SK-N-SH (cell line): ENCODE measurements at regions not wholly inside any gene's neighbourhood (a gene's known extent, or its start where the extent isn't known, plus 50 kb on each side); places are given as distances from the start of the nearest gene placed in this dataset.

Source experiments
- CTCF ChIA-PET: fragments of 300-600, 350-600 bp; formaldehyde crosslinking; extraction: SDS; loops from one replicate; lab custom pipeline; 2021; lab: Yijun Ruan, JAX
- POLR2A ChIA-PET: fragments of 350-600 bp; sonication (Branson Sonifier 250); formaldehyde crosslinking; extraction: SDS; loops from one replicate; lab custom pipeline; 2020; ENCODE audit warnings: antibody characterized with exemption, inconsistent platforms; lab: Yijun Ruan, JAX
- DNase-seq: peaks from one replicate; pipeline ENCODE4 v3.0.0; 2012
- H2AFZ ChIP-seq: fragments of 200-600 bp; sonication (generic); 2 replicates; pipeline ENCODE4 v1.8.1; 2016; ENCODE audit warnings: antibody characterized with exemption, mild to moderate bottlenecking, low read depth
- H3F3A ChIP-seq: fragments of 200-600 bp; sonication (generic); replicated peaks from 2 replicates; pipeline ENCODE3; 2016; ENCODE audit warnings: antibody characterized with exemption, mild to moderate bottlenecking; ENCODE audit not compliant: insufficient read depth
- H3K27ac ChIP-seq, 2 experiments: fragments of 200-500 bp in 1 of 2; fragments of 200-600 bp in 1 of 2; sonication (Bioruptor generic) in 1 of 2; sonication (generic), shearing (Covaris generic) in 1 of 2; 2 replicates each; pipeline versions ENCODE4 v1.5.1 to v1.6.1; 2014 to 2016; ENCODE audit warnings: low read depth in 2 of 2, inconsistent platforms in 1 of 2, low read length in 1 of 2, mild to moderate bottlenecking in 1 of 2, mixed read lengths in 1 of 2
- H3K27me3 ChIP-seq: fragments of 200-600 bp; sonication (generic), shearing (Covaris generic); 2 replicates; pipeline ENCODE4 v1.6.1; 2016; ENCODE audit warnings: mixed run types; ENCODE audit not compliant: insufficient read depth
- H3K36me3 ChIP-seq, 2 experiments: fragments of 200-500 bp in 1 of 2; fragments of 200-600 bp in 1 of 2; sonication (Bioruptor generic) in 1 of 2; sonication (generic) in 1 of 2; replicated peaks in 1 of 2; 2 replicates each; pipeline versions ENCODE3 to v1.5.1; 2014 to 2016; ENCODE audit warnings: low read length in 1 of 2, mild to moderate bottlenecking in 1 of 2; ENCODE audit not compliant: insufficient read depth in 2 of 2, control insufficient read depth in 1 of 2
- H3K4me1 ChIP-seq, 2 experiments: fragments of 200-500 bp in 1 of 2; fragments of 200-600 bp in 1 of 2; sonication (Bioruptor generic) in 1 of 2; sonication (generic), shearing (Covaris generic) in 1 of 2; 2 replicates each; pipeline versions ENCODE4 v1.5.1 to v1.6.1; 2014 to 2016; ENCODE audit warnings: low read depth in 1 of 2, low read length in 1 of 2, mixed run types in 1 of 2; ENCODE audit not compliant: insufficient read depth in 2 of 2, control insufficient read depth in 1 of 2
- H3K4me2 ChIP-seq: fragments of 200-600 bp; sonication (generic), shearing (Covaris generic); 2 replicates; pipeline ENCODE4 v1.6.1; 2017; ENCODE audit warnings: mixed run types
- H3K4me3 ChIP-seq, 2 experiments: fragments of 200-500 bp in 1 of 2; fragments of 200-600 bp in 1 of 2; sonication (Bioruptor generic) in 1 of 2; sonication (generic), shearing (Covaris generic) in 1 of 2; 2 replicates each; pipeline versions ENCODE4 v1.5.1 to v1.8.1; 2014 to 2016; ENCODE audit warnings: low read depth in 2 of 2, inconsistent platforms in 1 of 2, low read length in 1 of 2, mild to moderate bottlenecking in 1 of 2, mixed read lengths in 1 of 2, moderate library complexity in 1 of 2
- H3K79me2 ChIP-seq: fragments of 200-600 bp; sonication (generic); 2 replicates; pipeline ENCODE4 v1.8.1; 2017; ENCODE audit warnings: mild to moderate bottlenecking; ENCODE audit not compliant: insufficient read depth
- H3K9ac ChIP-seq: fragments of 200-600 bp; sonication (generic); 2 replicates; pipeline ENCODE4 v1.6.1; 2017; ENCODE audit warnings: mixed run types
- H3K9me2 ChIP-seq: fragments of 200-600 bp; sonication (generic); 2 replicates; pipeline ENCODE4 v1.6.1; 2017; ENCODE audit warnings: mixed run types
- H3K9me3 ChIP-seq: fragments of 200-600 bp; sonication (generic); 2 replicates; pipeline ENCODE4 v1.6.1; 2017; ENCODE audit warnings: mixed run types, mild to moderate bottlenecking, moderate library complexity
- H4K20me1 ChIP-seq: fragments of 200-600 bp; sonication (generic); 2 replicates; pipeline ENCODE4 v1.6.1; 2017; ENCODE audit warnings: mild to moderate bottlenecking, mixed run types; ENCODE audit not compliant: insufficient read depth
- CTCF ChIP-seq: fragments of 200-600 bp; sonication (generic); IDR thresholded peaks from 2 replicates; pipeline ENCODE4 v1.6.1; 2017; ENCODE audit warnings: antibody characterized with exemption, mild to moderate bottlenecking, moderate library complexity
- ELF1 ChIP-seq: IDR thresholded peaks from 2 replicates; pipeline ENCODE4 v1.4.0; 2012
- EZH2phosphoT487 ChIP-seq: fragments of 200-600 bp; sonication (generic); IDR thresholded peaks from 2 replicates; pipeline ENCODE4 v1.6.1; 2017; ENCODE audit warnings: low read depth, mixed run types, mild to moderate bottlenecking, antibody characterized with exemption, moderate library complexity, borderline replicate concordance
- FOSL2 ChIP-seq: IDR thresholded peaks from 2 replicates; pipeline ENCODE4 v1.4.0; 2012; ENCODE audit warnings: low read depth, mild to moderate bottlenecking, moderate library complexity, borderline replicate concordance
- FOXM1 ChIP-seq: IDR thresholded peaks from 2 replicates; pipeline ENCODE4 v1.4.0; 2012; ENCODE audit warnings: low read depth, mild to moderate bottlenecking
- GABPA ChIP-seq: IDR thresholded peaks from 2 replicates; pipeline ENCODE4 v1.4.0; 2012; ENCODE audit warnings: low read depth, mild to moderate bottlenecking
- GATA2 ChIP-seq: sonication (generic); formaldehyde crosslinking; IDR thresholded peaks from 2 replicates; pipeline ENCODE4 v1.5.0; 2020; ENCODE audit warnings: mild to moderate bottlenecking, missing genetic modification reagents
- JUND ChIP-seq: IDR thresholded peaks from 2 replicates; pipeline ENCODE4 v1.4.0; 2012
- NFIC ChIP-seq: IDR thresholded peaks from 2 replicates; pipeline ENCODE4 v1.4.0; 2012; ENCODE audit warnings: borderline replicate concordance
- NRF1 ChIP-seq: IDR thresholded peaks from 2 replicates; pipeline ENCODE4 v1.6.1; 2012; ENCODE audit warnings: low read depth, mild to moderate bottlenecking, low read length
- POLR2AphosphoS5 ChIP-seq: IDR thresholded peaks from 2 replicates; pipeline ENCODE4 v1.6.1; 2012; ENCODE audit warnings: low read depth, low read length
- RCOR1 ChIP-seq: fragments of 150-350 bp; IDR thresholded peaks from 2 replicates; pipeline ENCODE4 v1.6.1; 2017; ENCODE audit warnings: antibody characterized with exemption, low read length
- RXRA ChIP-seq: IDR thresholded peaks from 2 replicates; pipeline ENCODE4 v1.4.0; 2012; ENCODE audit warnings: low read depth, mild to moderate bottlenecking, borderline replicate concordance
- TAF1 ChIP-seq: IDR thresholded peaks from 2 replicates; pipeline ENCODE4 v1.6.1; 2012; ENCODE audit warnings: low read depth, mild to moderate bottlenecking, low read length, moderate library complexity, borderline replicate concordance
- TEAD4 ChIP-seq: IDR thresholded peaks from 2 replicates; pipeline ENCODE4 v1.4.0; 2012; ENCODE audit warnings: mild to moderate bottlenecking, borderline replicate concordance; ENCODE audit not compliant: insufficient read depth
- USF1 ChIP-seq: IDR thresholded peaks from 2 replicates; pipeline ENCODE4 v1.4.0; 2012; ENCODE audit warnings: low read depth, borderline replicate concordance
- USF2 ChIP-seq: fragments of 150-350 bp; IDR thresholded peaks from 2 replicates; pipeline ENCODE4 v1.6.1; 2017; ENCODE audit warnings: antibody characterized with exemption, low read length, low read depth, borderline replicate concordance
- YY1 ChIP-seq: IDR thresholded peaks from 2 replicates; pipeline ENCODE4 v1.4.0; 2012; ENCODE audit warnings: low read depth, mild to moderate bottlenecking
- ZBTB33 ChIP-seq: IDR thresholded peaks from 2 replicates; pipeline ENCODE4 v1.4.0; 2012; ENCODE audit warnings: low read depth, borderline replicate concordance
- whole genome bisulfite sequencing: methylation state at CpG from one replicate; pipeline ENCODE4 v1.1.6; 2017; ENCODE audit warnings: low lambda C conversion rate; 5-methylcytosine and 5-hydroxymethylcytosine counted together

GRCh38 chr4:17098996-17099395 is 200.6 kb upstream of the LDB2 start:
- DNase-seq, result no peak
- POLR2A ChIA-PET, result no interaction called here
- no peak overlapping the region for H3K9ac ChIP-seq
- H3K4me3 ChIP-seq, result no peak overlapping the region
- no peak overlapping the region for H2AFZ ChIP-seq
- no peaks in the 10 kb centered on the region for H3K36me3 ChIP-seq
- H3K27ac ChIP-seq, result no peak overlapping the region
- WGBS, result 80% methylated on average over 2 of the region's 2 CpGs
- CTCF ChIA-PET, result interaction anchor here (1.0 kb wide), 1 partner anchor 13 kb away, joined by 3 read pairs; no protein-coding TSS in a partner anchor
- peaks cover 3% of the 10 kb centered on the region for H3F3A ChIP-seq
- peaks cover 0 to 20% of the 10 kb centered on the region in 2 experiments; a peak in 1 of 4 replicates for H3K4me1 ChIP-seq
- no peaks in the 10 kb centered on the region for H3K27me3 ChIP-seq
- no peaks in the 10 kb centered on the region for H3K9me3 ChIP-seq
- no peaks in the 10 kb centered on the region for H3K9me2 ChIP-seq
- no peaks in the 10 kb centered on the region for H3K79me2 ChIP-seq
- no peaks in the 10 kb centered on the region for H4K20me1 ChIP-seq
- TF ChIP-seq FOXM1, result no peak
- TF ChIP-seq CTCF, result no peak
- TF ChIP-seq JUND, result no peak
- TF ChIP-seq ELF1, result no peak
- no peak for TF ChIP-seq RXRA
- TF ChIP-seq TAF1, result no peak
- TF ChIP-seq TEAD4, result no peak
- TF ChIP-seq EZH2phosphoT487, result no peak
- TF ChIP-seq NFIC, result no peak
- no peak for TF ChIP-seq USF1
- TF ChIP-seq USF2, result no peak
- TF ChIP-seq YY1, result no peak
- TF ChIP-seq GATA2 (CRISPR knock-in tag), result no peak
- no peak for TF ChIP-seq FOSL2
- TF ChIP-seq POLR2AphosphoS5, result no peak
- TF ChIP-seq, all 33 proteins: peak for 0
- no peak overlapping the region for H3K4me2 ChIP-seq

- POLR2A ChIA-PET, result no interaction called here
- H3K27ac ChIP-seq, result no peak overlapping the region
- no peak overlapping the region for H3K9ac ChIP-seq
- no peaks in the 10 kb centered on the region for H3K9me3 ChIP-seq
- no peak overlapping the region for H3K4me3 ChIP-seq
- CTCF ChIA-PET, result no interaction called here
- peaks cover under 1% of the 10 kb centered on the region for H3F3A ChIP-seq
- H3K4me2 ChIP-seq, result no peak overlapping the region
- H3K9me2 ChIP-seq, result no peaks in the 10 kb centered on the region
- 75% methylated on average over 4 of the region's 4 CpGs for WGBS
- no peaks in the 10 kb centered on the region for H3K36me3 ChIP-seq
- no peak for DNase-seq
- peaks cover 0 to 20% of the 10 kb centered on the region in 2 experiments; a peak in 1 of 4 replicates for H3K4me1 ChIP-seq
- no peaks in the 10 kb centered on the region for H4K20me1 ChIP-seq
- no peak for TF ChIP-seq RCOR1
- no peak for TF ChIP-seq NRF1
- TF ChIP-seq GABPA, result no peak
- TF ChIP-seq FOSL2, result no peak
- TF ChIP-seq TEAD4, result no peak
- no peak for TF ChIP-seq NFIC
- no peak for TF ChIP-seq ZBTB33
- TF ChIP-seq EZH2phosphoT487, result no peak
- no peak for TF ChIP-seq FOXM1
- no peak for TF ChIP-seq POLR2AphosphoS5
- TF ChIP-seq TAF1, result no peak
- no peaks in the 10 kb centered on the region for H3K27me3 ChIP-seq
- no peaks in the 10 kb centered on the region for H3K79me2 ChIP-seq
- no peak overlapping the region for H2AFZ ChIP-seq
Observed at GRCh38 chr4:17098401-17098800, 200.0 kb upstream of the LDB2 start.
